ENCODE measurements at regions not wholly inside any gene's neighbourhood (a gene's known extent, or its start where the extent isn't known, plus 50 kb on each side); places are given as distances from the start of the nearest gene placed in this dataset.

GRCh38 chr17:79144133-79144532 lies 69.5 kb downstream of the ENGASE start:
- DNase-seq = no peak

- no peak for DNase-seq
These were observed 67.8 kb downstream of the ENGASE start for GRCh38 chr17:79142375-79142774.

- DNase-seq = no peak
These were observed 67.1 kb downstream of the ENGASE start for GRCh38 chr17:79141578-79142355.

- no peak for DNase-seq
These were observed 64.2 kb downstream of the ENGASE start for GRCh38 chr17:79138826-79139225.

- peak; percentile 66 for DNase-seq
These were observed 63.2 kb downstream of the ENGASE start for GRCh38 chr17:79137789-79138165.

GRCh38 chr17:79137015-79137788 lies 62.6 kb downstream of the ENGASE start:
- no peak for DNase-seq

- no peak for DNase-seq
These were observed 62.0 kb downstream of the ENGASE start for GRCh38 chr17:79136596-79136995.

All from occipital lobe (tissue), 1 donor.